ENCODE measurements at regions not wholly inside any gene's neighbourhood (a gene's known extent, or its start where the extent isn't known, plus 50 kb on each side); places are given as distances from the start of the nearest gene placed in this dataset.

- Histone ChIP-seq H3K4me3 (ENCODE audit: low read depth, low read length) (no peak overlapping the region), H3K36me3 (replicated peaks) (no peaks in the 10 kb centered on the region), H3K27ac (no peak overlapping the region), H3K27me3 (replicated peaks) (no peaks in the 10 kb centered on the region)
- DNase-seq = no peak
- no peak for TF ChIP-seq CTCF (IDR thresholded peaks at IDR 0.05; ENCODE audit: low read depth, low read length, missing control alignments)
- in situ Hi-C loops (cut with HindIII; ENCODE audit: low pct_ligation_motif_present, low sequenced_read_pairs) = no loop called here
These were observed 358.9 kb upstream of the SASH1 start for GRCh38 chr6:147983581-147984366.

GRCh38 chr6:147986846-147987245 is 355.8 kb upstream of the SASH1 start:
- no peak for DNase-seq
- no peak for TF ChIP-seq CTCF (IDR thresholded peaks at IDR 0.05; ENCODE audit: low read depth, low read length, missing control alignments)
- H3K36me3 ChIP-seq (replicated peaks) = no peaks in the 10 kb centered on the region
- H3K4me3 ChIP-seq (ENCODE audit: low read depth, low read length) = no peak overlapping the region
- no peaks in the 10 kb centered on the region for H3K27me3 ChIP-seq (replicated peaks)
- H3K27ac ChIP-seq = no peak overlapping the region
- in situ Hi-C loops (cut with HindIII; ENCODE audit: low pct_ligation_motif_present, low sequenced_read_pairs) = no loop called here

GRCh38 chr6:147990159-147990558 is 352.5 kb upstream of the SASH1 start:
- in situ Hi-C loops (cut with HindIII; ENCODE audit: low pct_ligation_motif_present, low sequenced_read_pairs) = no loop called here
- Histone ChIP-seq H3K27me3 (replicated peaks) (no peaks in the 10 kb centered on the region), H3K27ac (no peak overlapping the region), H3K36me3 (replicated peaks) (no peaks in the 10 kb centered on the region), H3K4me3 (ENCODE audit: low read depth, low read length) (no peak overlapping the region)
- DNase-seq = no peak
- no peak for TF ChIP-seq CTCF (IDR thresholded peaks at IDR 0.05; ENCODE audit: low read depth, low read length, missing control alignments)

- in situ Hi-C loops (cut with HindIII; ENCODE audit: low pct_ligation_motif_present, low sequenced_read_pairs) = no loop called here
- TF ChIP-seq CTCF (IDR thresholded peaks at IDR 0.05; ENCODE audit: low read depth, low read length, missing control alignments) = no peak
- no peaks in the 10 kb centered on the region for H3K27me3 ChIP-seq (replicated peaks)
These were observed 350.7 kb upstream of the SASH1 start for GRCh38 chr6:147991961-147992360.

GRCh38 chr6:147999001-147999540 is 343.6 kb upstream of the SASH1 start:
- H3K4me3 ChIP-seq (ENCODE audit: low read depth, low read length) = no peak overlapping the region
- no peak overlapping the region for H3K27ac ChIP-seq
- no peak for TF ChIP-seq CTCF (IDR thresholded peaks at IDR 0.05; ENCODE audit: low read depth, low read length, missing control alignments)
- in situ Hi-C loops (cut with HindIII; ENCODE audit: low pct_ligation_motif_present, low sequenced_read_pairs) = no loop called here
- DNase-seq = no peak
- no peaks in the 10 kb centered on the region for H3K27me3 ChIP-seq (replicated peaks)
- H3K36me3 ChIP-seq (replicated peaks) = no peaks in the 10 kb centered on the region

More at GRCh38 chr6:147991961-147992360, 350.7 kb upstream of the SASH1 start:
- H3K4me3 ChIP-seq (ENCODE audit: low read depth, low read length) = no peak overlapping the region
- H3K36me3 ChIP-seq (replicated peaks) = no peaks in the 10 kb centered on the region
- no peak for DNase-seq
- H3K27ac ChIP-seq = no peak overlapping the region

Data from brain microvascular endothelial cell (primary cell).